ENCODE measurements at regions not wholly inside any gene's neighbourhood (a gene's known extent, or its start where the extent isn't known, plus 50 kb on each side); places are given as distances from the start of the nearest gene placed in this dataset.
"Not testable (repeated sequence)": the region's sequence is repeated elsewhere in the genome, so short reads cannot be mapped to it uniquely, and the experiment has no call there.

DNA sequence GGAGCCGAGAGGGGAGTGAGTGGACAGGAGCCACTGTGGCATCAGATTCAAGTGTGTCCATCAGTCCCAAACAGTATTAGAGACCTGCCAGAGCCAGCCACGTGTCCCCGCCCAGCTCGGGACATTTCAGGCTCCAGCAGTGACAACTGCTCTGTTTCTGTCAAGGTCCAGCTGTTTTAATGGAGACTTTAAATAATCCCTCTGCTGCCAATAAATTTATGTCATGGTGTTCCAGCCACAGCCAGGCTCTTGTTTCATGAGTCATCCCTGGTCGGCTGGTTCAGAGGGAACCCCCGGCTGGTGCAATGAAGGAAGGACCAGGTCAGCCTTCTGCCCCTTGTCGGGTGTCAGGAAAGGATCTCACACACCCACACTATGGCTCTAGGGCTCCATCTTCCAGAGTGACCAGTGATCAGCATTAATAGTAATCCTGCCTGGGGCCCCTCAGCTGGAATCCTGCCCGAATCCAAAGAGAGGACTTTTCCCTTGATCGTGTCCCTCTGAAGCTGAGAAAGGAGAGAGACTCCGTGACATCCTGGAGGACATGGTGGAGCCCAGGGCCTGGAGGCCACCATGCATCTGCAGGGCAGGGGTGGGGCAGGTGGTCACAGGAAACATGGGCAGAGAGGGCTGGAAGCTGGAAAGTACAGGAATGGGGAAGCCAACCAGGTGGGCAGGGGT lies 197.3 kb downstream of the MATN1 start:
- DNase-seq: no peak

DNA sequence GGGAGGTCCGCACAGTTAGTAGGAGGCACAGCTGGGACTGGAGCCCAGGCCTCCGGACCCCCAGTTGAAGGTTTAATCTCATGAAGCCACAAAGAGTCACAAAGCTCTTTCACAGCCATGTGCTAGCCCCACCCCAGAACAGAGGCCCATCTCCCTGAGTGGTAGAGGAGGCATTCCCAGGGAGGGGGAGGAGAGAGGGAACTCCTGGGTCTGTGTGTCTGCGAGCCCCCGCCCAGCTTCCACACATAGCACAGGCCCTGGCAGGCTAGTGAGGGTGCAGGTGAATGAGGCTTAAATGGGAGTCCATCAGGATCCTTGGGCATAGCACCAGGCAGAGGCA lies 197.8 kb downstream of the MATN1 start:
- DNase-seq: no peak

DNA sequence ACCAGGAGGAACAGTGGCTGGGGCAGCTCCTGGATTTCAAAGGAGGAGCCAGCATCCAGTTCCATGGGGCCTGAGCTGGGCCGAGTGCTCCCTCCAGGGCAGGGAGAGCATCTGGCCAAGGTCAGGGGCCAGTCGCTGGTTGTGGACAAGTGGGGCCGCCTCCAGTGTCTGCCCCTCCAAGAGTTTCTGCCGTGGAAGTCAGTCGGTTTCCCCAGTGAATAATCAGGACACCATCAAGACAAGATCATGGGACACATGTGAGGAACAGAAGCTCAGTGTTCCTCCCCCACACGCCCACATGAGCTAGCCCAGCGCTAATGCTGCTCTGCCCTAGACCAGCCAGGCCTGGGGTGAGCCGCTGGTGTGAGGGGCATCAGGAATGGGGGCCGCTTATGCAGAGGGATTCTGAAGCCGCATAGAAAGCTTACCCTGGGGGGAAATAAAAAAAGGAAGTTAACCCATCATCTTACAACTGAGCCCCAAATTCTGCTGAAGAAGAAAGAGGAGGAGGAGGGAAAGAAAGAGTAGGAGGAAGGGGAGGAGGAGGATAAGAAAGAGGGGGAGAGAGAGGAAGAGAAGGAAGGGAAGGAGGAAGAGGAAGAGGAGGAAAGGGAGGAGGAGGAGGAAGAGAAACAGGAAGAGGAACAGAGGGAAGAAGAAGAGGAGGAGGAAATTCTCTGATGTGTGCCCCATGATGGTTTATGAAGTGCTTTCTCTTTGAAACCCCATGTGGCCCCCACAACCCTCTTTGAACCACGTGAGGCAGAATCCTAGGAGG lies 198.4 kb downstream of the MATN1 start:
- DNase-seq: no peak

DNA sequence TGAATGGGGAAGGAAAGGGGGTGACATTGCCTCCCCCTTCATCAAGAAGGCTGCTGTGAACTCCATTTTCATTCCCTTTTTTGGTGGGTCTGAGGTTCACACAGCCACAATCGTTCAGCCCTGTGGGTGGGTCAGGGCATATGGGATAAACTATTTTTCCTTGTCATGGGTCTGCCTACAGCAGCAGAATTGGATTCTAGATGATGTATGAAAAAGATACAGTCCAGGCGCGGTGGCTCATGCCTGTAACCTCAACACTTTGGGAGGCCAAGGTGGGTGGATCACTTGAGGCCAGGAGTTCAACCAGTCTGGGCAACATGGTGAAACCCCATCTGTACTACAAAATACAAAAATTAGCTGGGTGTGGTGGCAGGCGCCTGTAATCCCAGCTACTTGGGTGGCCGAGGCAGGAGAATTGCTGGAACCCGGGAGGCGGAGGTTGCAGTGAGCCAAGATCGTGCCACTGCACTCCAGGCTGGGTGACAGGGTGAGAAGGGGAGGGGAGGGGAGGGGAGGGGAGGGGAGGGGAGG lies 199.3 kb downstream of the MATN1 start:
- DNase-seq: not testable (repeated sequence)

DNA sequence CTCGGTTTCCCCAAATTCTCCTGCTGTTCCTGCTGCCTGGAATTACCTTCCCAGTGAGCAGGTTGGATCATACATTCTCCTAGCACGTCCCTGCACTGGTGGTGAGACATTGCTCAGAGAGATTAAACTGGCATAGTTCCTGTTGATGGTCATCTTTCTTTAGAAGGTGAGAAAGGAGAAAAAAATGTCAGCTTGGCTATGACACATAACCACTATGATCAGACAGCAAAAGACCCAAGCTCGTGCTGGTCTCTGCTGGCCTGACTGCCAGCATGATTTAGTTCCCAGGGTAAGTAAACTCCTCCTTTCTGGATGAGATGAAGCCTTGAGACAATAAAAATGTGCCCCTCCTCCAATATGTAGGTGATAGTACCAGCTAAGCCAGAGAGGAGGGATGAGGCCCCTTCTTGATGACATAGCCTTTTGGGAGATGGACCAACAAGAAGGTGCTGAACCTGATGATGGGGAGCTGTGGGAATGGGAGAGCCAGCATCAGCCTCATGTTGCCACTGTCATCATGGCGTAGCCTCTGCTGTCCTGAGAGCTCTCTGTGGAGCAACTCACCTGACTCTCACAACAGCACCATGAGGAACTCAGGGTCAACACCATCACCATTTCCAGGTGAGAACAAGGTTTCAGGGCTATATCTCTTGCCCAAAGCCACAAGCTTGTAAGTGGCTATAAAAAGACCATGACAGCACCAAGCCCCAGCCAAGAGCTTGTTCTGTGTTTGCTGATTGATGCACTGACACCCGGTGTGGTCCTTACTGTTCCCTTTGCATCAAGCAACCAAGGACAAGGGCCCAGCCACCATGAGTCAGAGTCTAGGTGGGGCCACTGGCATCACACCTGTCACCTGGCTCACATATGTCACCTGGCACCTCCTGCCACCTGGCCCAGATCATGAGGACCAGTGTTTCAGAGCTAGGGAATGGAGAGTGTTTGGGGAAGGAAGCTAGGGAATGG lies 200.0 kb downstream of the MATN1 start:
- no peak for DNase-seq

DNA sequence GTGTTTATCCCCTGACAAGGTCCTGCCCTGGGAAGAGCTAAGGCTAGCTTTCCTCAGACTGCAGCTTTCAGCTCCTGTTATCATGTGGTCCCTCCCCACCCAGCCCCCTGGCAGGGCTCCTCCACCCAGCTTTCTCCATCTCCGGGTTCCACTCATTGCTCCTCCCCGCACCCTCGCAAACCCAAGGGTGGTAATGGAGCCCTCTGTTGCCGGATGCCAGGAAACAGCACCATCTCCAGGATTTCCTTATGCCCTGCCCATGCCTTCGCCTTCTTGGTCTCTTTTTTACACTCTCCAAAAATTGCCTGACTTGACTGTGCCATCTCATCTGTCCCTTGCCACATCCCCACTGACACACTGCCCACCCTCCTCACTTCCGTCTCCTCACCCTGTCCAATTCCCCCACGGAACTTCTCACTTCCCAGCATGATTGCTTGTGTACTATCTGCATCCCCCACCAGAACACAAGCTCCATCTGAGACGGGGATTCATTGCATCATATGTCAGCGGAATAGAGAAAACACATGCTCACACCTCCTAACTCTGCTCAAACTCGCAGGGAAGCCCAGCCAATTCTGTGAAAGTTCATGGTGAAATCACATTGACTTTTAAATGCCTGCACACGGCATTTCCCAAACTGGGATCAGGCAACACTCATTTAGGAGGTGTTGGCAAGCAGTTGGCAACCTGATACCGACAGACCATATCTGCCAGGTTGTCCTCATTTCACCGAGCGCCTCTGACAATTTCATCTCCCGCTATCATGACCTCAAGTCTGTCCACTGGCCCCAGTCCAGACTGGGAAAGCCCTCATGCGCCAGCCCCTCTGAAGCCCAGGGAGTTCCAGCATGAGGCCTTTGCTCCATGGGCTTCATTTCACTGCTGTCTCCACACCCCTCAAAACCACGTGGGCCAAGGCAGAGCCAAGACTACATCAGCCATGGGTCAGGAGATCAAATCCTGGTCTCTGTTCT lies 201.1 kb downstream of the MATN1 start:
- DNase-seq: no peak

DNA sequence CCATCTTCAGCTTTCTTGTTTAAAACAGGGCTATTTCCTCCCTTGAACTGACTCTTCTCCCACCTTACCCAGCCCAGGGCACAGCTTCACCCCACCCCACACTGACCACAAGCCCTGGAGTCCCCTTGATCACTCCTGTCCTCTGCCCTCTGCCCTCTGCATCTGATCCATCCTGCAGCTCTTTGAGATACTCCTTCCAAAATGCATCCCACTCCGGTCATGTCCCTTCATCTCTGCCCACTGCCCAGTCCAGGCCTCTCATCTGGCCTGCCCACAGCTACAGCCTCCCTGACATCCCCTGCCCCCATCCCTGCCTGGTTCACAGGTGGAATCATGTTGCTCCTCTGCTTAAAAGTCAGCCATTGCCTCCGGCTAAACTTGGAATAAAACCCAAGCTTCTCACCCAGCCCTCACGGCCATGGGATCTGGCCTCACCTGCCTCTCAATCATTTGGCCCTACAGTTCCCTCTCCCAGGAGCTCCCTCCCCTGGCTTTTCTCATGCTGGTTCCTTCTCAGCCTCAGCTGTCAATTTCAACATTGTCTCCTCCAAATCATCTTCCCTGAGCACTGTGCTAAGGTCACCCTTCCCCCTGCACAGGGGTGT lies 202.0 kb downstream of the MATN1 start:
- DNase-seq: no peak

DNA sequence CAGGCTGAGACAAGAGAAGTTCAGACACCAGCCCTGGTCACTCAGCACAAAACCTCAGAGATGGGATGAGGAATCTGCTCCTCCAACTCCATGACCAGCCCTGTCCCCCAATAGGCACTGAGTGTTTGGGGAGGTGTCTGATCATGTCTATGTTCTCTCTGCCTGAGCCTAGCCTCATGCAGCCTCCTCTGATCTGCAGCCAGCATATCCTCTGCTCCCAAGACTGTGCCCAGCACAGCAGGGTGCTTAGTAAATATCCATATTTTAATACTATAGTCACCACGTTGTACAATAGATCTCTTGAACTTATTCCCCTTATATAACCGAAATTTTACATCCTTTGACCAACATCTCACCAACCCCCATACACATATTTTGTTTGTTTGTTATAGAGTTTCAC lies 202.9 kb downstream of the MATN1 start:
- DNase-seq: no peak

DNA sequence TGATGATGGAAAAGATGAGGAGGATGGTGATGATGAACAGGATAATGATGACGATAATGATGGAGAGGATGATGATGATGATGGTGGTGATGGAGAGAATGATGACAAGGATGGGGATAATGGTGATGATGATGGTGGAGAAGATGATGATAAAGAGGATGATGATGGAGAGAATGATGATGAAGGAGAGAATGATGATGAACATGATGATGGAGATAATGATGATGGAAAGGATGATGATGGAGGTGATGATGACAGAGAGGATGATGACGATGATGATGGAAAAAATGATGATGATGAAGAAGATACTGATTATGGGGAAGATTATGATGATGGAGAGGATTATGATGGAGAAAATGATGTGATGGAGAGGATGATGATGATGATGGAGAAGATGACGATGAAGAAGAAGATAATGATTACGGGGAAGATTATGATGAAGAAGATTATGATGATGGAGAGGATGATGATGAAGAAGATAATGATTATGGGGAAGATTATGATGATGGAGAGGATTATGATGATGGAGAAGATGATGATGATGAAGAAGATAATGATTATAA lies 204.1 kb downstream of the MATN1 start:
- DNase-seq: no peak

DNA sequence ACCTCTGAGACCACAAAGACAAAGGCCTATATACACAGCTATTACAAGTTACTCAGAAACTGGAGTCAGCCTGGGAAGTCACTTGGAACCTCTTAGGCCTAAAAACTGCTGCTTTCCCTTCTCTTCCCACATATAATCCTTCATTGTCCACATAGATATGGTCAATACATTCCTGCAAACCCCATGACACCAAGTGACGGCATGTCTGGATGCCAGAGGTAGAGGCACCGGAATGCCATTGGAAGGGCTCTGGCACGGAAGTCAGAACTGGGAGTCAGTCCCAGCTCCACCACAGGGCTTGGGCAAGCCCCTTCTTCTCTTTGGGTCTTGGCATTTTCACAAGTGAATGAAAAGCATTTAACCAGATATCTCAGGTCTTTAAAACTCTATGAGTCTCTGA lies 204.7 kb downstream of the MATN1 start:
- DNase-seq: no peak

DNA sequence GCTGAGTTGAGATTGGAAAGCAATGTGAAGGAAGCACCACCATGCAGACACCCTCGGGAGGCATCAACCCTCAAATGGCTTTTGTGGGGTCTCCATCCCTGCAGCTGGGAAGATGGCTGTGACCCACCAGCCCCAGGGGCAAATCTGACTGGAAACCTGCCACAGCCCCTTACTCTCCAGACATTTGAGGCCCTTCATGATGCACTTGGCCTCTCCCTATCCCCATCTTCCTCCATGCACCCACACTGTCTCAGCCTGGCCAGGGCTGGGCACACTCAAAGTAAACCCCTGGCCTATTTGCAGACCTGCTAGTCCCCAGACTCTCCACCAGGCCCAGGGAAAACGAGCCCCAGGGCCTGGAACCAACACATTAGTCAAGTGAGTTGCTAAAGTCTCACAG lies 205.2 kb downstream of the MATN1 start:
- DNase-seq: no peak

DNA sequence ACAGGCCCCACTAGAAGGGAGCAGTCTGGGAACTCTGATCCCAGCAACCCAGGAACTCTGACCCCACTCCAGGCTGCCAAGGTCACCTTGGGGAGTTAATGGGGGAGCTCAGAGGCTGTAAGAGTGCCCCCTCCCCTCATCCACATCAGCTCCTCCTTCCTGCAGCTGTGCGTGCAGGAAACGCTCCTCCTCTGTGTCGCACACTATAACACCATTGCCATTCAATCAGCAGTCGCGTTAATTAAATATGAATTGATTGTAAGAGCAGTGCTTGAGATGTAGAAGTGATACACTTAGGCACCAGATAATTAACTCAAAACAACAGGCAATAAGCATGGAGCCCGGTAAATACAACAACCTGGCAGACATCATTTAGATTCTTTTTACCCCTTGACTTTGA lies 205.7 kb downstream of the MATN1 start:
- not testable (repeated sequence) for DNase-seq

DNA sequence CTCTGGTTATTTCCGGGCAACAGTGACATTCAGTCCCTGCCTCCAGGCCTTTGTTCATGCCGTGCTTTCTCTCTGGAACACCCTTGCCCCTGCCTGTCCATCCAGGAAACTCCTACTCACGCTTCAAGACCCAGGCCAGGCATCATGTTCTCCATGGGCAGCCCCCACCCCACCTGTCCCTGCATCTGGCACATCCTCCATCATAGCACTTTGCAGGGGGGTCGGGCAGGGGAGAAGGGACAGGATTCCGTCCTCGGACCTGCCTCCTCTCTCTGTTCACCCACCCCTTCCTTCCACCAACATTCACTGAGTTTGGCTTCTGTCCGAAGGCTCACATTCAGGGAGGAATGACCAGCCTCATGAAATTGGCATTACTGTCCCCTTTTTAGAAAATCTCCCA lies 206.1 kb downstream of the MATN1 start:
- not testable (repeated sequence) for DNase-seq

DNA sequence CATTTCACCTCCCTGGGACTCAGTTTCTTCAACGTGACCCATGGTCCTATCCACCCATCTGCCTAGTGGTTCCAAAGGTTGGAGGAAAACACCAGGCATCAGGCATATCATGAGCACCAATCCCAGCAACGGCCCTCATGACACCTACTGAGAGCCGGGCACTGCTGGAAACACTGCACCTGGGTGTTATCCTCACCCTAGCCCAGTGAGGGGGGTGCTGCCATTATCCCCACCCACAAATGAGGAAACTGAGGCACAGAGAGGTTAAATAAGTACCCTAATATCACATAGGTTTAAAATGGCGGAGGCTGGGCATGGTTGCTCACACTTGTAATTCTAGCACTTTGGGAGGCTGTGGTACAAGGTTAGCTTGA lies 206.9 kb downstream of the MATN1 start:
- DNase-seq: no peak

DNA sequence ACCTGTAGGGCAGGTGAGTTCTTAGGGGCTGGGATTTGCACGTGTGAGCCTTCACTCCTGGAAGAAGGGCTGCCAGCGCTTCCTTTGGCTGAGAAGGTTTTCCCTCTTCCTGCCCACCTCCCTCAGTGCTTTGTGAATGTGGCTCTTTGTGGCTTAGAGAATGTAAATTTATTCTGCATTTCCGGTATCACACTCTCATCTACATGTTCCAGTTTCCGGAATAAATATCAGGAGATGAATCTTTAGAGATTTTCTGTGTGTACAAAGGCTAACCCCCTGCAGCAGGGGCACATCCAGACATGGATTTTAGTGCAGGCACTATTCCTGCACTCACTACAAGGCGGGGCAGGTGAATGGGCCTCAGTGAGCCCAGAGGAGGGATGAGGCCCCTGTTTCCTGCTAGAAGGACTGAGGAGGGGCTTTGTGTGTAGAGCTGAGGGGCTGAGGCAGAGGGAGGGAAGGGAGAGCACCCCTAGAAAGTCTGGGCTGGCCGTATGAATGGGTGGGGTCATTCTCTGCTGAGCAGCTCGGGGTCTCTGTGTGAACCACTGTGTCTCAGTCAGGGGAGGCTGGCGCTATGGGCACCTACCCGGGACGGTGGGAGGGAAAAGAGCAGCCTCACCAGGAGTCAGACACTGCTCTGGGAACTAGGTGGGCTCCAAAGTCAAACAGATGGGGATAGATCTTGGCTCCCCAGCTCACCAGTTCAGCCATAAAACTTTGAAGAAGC lies 207.5 kb downstream of the MATN1 start:
- no peak for DNase-seq

DNA sequence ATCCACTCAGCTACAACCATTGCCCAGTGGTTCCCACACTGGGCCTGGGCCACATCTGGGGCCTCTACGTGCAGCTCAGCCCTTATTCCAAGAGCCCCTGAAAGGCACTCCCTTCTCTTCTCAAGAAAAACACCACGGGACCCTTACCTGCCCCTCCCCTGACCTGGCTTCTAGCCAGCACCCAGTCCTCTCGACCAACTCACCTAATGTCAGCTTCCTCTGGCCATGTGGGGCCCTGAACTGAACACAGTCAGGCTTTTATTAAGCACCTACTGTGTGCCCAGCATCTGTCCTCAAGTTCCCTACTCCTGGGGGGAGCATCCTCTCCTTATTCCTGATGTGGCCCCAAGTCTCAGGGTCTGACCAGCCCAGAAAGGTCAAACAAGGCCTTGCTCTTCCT lies 208.4 kb downstream of the MATN1 start:
- no peak for DNase-seq

DNA sequence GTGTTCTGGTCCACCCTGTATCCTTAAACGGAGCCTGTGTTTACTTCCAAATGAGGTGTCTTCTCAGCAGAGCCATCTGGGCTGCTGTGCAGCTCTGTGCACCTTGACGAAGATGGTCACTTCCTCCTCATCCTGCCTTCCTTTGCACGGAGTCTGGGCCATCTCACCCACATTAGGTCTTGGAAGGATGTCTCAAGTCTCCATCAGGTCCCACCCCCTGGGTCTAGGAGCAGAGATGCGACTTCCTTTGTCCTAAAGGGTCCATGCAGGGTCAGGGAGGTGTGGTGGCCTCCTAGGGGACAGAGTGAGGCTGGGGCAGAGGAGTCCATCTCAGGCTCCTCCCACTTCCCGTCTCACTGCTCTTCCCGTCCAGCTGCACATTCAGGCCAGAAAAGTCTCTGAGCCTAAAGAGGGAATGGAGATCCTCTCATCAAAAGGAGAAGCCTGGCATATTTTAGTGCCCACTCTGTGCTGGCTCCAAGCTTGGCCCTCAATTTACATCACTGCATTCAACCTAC lies 209.2 kb downstream of the MATN1 start:
- DNase-seq: no peak

DNA sequence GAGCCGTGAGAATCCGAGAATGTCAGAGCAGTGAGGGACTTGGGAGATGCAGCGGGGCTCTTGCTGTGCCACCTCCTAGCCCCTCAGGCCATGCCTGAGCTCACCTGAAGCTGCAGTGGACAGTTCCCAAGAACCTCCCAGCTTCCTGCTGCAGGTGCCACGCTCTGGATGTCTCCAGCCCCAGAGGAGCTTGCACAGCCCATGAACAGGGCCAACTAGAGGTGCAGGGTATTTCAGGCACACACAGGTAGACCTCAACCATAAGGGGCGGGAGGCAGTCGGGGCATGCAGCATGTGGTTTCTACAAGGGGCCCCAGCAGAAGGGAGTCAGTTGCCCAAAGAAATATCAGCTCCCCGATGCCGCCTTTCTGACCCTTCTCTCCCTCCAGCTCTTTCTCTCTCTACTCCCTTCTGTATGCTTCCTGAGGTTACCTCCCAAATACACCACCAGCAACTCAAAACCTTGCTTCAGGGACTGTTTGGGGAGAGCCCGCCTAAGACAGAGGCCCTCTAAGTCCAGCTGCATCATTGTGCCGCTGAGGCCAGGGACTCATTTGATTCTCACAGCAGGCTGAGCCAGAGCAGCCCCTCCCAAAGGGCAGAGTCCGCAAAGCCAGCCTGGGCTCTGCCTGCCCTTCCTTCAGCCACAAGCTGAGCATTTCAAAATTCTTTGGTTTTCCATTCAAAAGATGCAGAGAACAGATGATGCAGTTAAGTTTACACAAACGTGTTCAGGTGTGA lies 209.8 kb downstream of the MATN1 start:
- DNase-seq: no peak

DNA sequence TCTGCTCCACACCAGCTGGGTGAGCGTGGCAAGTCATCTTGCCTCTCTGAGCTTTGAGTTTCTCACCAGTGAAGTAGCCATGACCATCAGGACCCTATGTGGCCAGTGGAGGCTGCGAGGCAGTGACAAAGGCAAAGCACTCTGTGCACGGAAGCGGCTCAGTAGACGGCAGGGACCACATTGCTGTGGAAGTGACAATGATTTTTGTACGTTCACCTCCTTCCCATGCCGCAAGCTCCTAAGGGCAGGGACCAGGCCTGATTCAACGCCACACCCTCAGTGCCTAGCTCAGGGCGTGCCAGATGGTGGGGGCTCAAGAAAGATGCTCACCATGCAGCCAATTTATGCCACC lies 210.5 kb downstream of the MATN1 start:
- DNase-seq: no peak
